Daoy (cell line): ENCODE measurements at regions not wholly inside any gene's neighbourhood (a gene's known extent, or its start where the extent isn't known, plus 50 kb on each side); places are given as distances from the start of the nearest gene placed in this dataset.
"Not testable (repeated sequence)": the region's sequence is repeated elsewhere in the genome, so short reads cannot be mapped to it uniquely, and the experiment has no call there.

ENCODE experiments used
- DNase-seq: peaks from one replicate; pipeline ENCODE4 v3.0.0-alpha.2; 2015; ENCODE audit warnings: low read depth

- not testable (repeated sequence) for DNase-seq
Observed at GRCh38 chr20:29881107-29881506, 1376.4 kb upstream of the DEFB115 start.

- not testable (repeated sequence) for DNase-seq
Observed at GRCh38 chr20:29883514-29884219, 1373.8 kb upstream of the DEFB115 start.

- DNase-seq: not testable (repeated sequence)
Observed at GRCh38 chr20:29884322-29884721, 1373.1 kb upstream of the DEFB115 start.

DNA sequence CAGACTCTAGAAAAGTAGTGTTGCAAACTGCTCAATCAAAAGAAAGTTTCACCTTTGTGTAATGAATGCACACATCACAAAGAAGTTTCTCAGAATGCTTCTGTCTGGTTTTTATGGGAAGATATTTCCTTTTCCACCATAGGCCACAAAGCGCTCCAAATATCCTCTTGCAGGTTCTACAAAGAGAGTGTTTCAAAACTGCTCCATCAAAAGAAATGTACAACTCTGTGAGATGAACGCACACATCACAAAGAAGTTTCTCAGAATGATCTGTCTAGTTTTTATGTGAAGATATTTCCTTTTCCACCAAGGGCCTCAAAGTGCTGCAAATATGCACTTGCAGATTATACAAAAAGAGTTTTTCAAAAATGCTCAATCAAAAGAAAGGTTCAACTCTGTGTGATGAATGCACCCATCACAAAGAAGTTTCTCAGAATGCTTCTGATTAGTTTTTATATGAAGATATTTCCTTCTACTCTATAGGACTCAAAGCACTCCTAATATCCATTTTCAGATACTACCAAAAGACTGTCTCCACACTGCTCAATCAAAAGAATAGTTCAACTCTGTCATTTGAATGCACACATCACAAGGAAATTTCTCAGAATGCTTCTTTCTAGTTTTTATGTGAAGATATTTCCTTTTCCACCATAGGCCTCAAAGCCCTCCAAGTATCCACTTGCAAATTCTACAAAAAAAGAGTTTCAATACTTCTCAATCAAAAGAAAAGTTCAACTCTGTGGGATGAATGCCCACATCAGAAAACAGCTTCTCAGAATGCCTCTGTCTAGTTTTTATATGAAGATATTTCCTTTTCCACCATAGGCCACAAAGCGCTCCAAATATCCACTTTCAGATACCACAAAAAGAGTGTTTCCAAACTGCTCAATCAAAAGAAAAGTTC, 1371.9 kb upstream of the DEFB115 start:
- not testable (repeated sequence) for DNase-seq

- not testable (repeated sequence) for DNase-seq
Observed at GRCh38 chr20:29891555-29891954, 1365.9 kb upstream of the DEFB115 start.
